ENCODE measurements at regions not wholly inside any gene's neighbourhood (a gene's known extent, or its start where the extent isn't known, plus 50 kb on each side); places are given as distances from the start of the nearest gene placed in this dataset.

- no peak overlapping the region for H3K4me3 ChIP-seq (ENCODE audit: low read depth in 1 of 5, low read length in 5 of 5)
- no peaks in the 10 kb centered on the region for H3K36me3 ChIP-seq (ENCODE audit: control insufficient read depth in 5 of 5, insufficient read depth in 5 of 5, low read length in 5 of 5)
- H3K9ac ChIP-seq (ENCODE audit: low read length in 5 of 5) = no peak overlapping the region
- peaks cover 0 to 2% (median 0%) of the 10 kb centered on the region in 5 donors for H3K4me1 ChIP-seq (ENCODE audit: control insufficient read depth in 5 of 5, insufficient read depth in 5 of 5, low read length in 5 of 5)
- H3K27me3 ChIP-seq (ENCODE audit: control insufficient read depth in 5 of 5, insufficient read depth in 4 of 5, low read length in 5 of 5) = peaks cover 3 to 13% (median 6%) of the 10 kb centered on the region in 5 donors
- H3K27ac ChIP-seq (ENCODE audit: low read depth, low read length) = no peak overlapping the region
- H3K9me3 ChIP-seq (ENCODE audit: control insufficient read depth in 5 of 5, low read length in 5 of 5) = no peaks in the 10 kb centered on the region
These were observed 457.1 kb downstream of the TYW1 start for GRCh38 chr7:67453580-67454380.

DNA sequence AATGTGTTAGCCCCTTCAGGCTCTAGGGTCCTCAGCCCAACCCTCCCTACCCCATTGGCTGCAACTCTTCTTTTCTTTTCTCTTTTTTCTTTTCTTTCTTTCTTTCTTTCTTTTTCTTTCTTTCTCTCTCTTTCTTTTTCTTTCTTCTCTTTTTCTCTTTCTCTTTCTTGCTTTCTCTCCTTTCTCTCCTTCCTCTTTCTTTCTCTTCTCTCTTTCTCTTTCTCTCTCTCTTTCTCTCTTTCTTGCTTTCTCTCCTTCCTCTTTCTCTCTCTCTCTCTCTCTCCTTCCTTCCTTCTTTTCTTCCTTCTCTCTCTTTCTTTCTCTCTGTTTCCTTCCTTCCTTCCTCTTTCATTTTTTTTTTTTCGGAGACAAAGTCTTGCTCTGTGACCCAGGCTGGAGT is 458.9 kb downstream of the TYW1 start:
- no peaks in the 10 kb centered on the region for H3K36me3 ChIP-seq (ENCODE audit: control insufficient read depth in 5 of 5, insufficient read depth in 5 of 5, low read length in 5 of 5)
- peaks cover 0 to 2% (median 0%) of the 10 kb centered on the region in 5 donors for H3K4me1 ChIP-seq (ENCODE audit: control insufficient read depth in 5 of 5, insufficient read depth in 5 of 5, low read length in 5 of 5)
- H3K9me3 ChIP-seq (ENCODE audit: control insufficient read depth in 5 of 5, low read length in 5 of 5) = peaks cover 0 to 4% (median 0%) of the 10 kb centered on the region in 5 donors
- H3K9ac ChIP-seq (ENCODE audit: low read length in 5 of 5) = no peak overlapping the region
- H3K27me3 ChIP-seq (ENCODE audit: control insufficient read depth in 5 of 5, insufficient read depth in 4 of 5, low read length in 5 of 5) = peaks cover 3 to 13% (median 6%) of the 10 kb centered on the region in 5 donors
- no peak overlapping the region for H3K27ac ChIP-seq (ENCODE audit: low read depth, low read length)
- no peak overlapping the region for H3K4me3 ChIP-seq (ENCODE audit: low read depth in 1 of 5, low read length in 5 of 5)

DNA sequence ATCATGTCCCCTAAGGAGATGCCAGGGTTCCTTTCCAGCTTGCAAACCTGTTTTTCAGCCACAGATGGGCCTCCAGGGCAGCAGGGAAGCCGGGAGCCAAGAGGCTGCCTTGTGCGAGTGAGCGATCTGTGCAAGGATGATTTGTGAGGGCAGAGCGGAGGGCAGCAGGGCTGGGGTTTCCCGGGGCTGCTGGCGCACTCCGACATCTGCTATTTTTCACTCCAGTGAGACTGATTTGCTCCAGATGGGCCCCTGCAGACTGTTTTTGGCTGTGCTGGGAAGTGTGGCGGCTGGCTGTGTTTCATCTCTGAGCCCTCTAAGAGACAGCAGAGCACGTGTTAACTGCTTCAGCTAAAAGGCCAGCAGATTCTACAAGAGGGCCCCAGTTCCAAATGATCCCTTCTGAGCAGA is 466.2 kb downstream of the TYW1 start:
- Histone ChIP-seq H3K27ac (ENCODE audit: low read depth, low read length) (no peak overlapping the region), H3K4me1 (ENCODE audit: control insufficient read depth in 5 of 5, insufficient read depth in 5 of 5, low read length in 5 of 5) (peaks cover 2 to 11% (median 8%) of the 10 kb centered on the region in 5 donors), H3K9ac (ENCODE audit: low read length in 5 of 5) (no peak overlapping the region), H3K4me3 (ENCODE audit: low read depth in 1 of 5, low read length in 5 of 5) (no peak overlapping the region), H3K27me3 (ENCODE audit: control insufficient read depth in 5 of 5, insufficient read depth in 4 of 5, low read length in 5 of 5) (peaks cover 0 to 8% (median 2%) of the 10 kb centered on the region in 5 donors), H3K9me3 (ENCODE audit: control insufficient read depth in 5 of 5, low read length in 5 of 5) (peaks cover 0 to 13% (median 10%) of the 10 kb centered on the region in 5 donors), H3K36me3 (ENCODE audit: control insufficient read depth in 5 of 5, insufficient read depth in 5 of 5, low read length in 5 of 5) (no peaks in the 10 kb centered on the region)

DNA sequence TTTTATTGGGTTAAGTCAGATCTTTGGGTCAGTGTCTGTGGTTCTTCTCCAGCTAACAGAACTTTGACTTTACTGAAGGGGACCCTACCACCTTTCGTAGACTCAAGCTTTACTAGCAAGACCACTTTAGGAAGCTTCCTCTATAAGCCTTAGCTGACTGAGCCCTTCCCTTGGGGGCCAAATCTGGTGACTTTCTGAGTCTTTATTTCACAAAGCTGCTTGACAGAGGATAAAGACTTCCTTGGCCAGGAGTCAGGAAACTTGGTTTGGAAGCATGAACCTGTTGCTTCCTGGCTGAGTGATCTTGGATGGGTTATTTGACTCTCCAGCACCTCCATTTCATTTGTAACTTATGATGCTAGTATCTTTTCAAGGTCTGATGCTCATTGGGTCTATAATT is 466.7 kb downstream of the TYW1 start:
- Histone ChIP-seq H3K4me1 (ENCODE audit: control insufficient read depth in 5 of 5, insufficient read depth in 5 of 5, low read length in 5 of 5) (peaks cover 2 to 11% (median 8%) of the 10 kb centered on the region in 5 donors), H3K9ac (ENCODE audit: low read length in 5 of 5) (no peak overlapping the region), H3K36me3 (ENCODE audit: control insufficient read depth in 5 of 5, insufficient read depth in 5 of 5, low read length in 5 of 5) (no peaks in the 10 kb centered on the region), H3K27ac (ENCODE audit: low read depth, low read length) (no peak overlapping the region), H3K9me3 (ENCODE audit: control insufficient read depth in 5 of 5, low read length in 5 of 5) (peaks cover 0 to 13% (median 10%) of the 10 kb centered on the region in 5 donors), H3K4me3 (ENCODE audit: low read depth in 1 of 5, low read length in 5 of 5) (no peak overlapping the region), H3K27me3 (ENCODE audit: control insufficient read depth in 5 of 5, insufficient read depth in 4 of 5, low read length in 5 of 5) (peaks cover 0 to 8% (median 3%) of the 10 kb centered on the region in 5 donors)

DNA sequence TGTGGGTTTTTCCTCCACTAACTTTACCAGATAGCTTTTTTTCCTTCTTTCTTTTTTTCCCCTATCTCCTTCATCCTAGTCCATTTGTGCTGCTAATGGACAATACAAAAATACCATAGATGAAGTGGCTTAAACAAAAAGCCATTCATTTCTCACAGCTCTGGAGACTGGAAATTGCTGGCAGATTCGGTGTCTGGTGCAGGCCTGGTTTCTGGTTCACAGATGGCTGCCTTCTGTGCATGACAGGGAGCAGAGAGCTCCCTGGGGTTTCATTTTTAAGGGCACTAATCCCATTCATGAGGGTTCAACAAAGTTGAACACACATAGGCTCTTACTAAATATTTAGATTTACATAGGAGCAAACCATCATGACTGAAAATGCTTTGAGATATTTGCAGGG is 467.4 kb downstream of the TYW1 start:
- no peak overlapping the region for H3K27ac ChIP-seq (ENCODE audit: low read depth, low read length)
- H3K9me3 ChIP-seq (ENCODE audit: control insufficient read depth in 5 of 5, low read length in 5 of 5) = peaks cover 0 to 14% (median 10%) of the 10 kb centered on the region in 5 donors
- peaks cover 0 to 5% (median 0%) of the 10 kb centered on the region in 5 donors for H3K27me3 ChIP-seq (ENCODE audit: control insufficient read depth in 5 of 5, insufficient read depth in 4 of 5, low read length in 5 of 5)
- no peak overlapping the region for H3K4me3 ChIP-seq (ENCODE audit: low read depth in 1 of 5, low read length in 5 of 5)
- H3K4me1 ChIP-seq (ENCODE audit: control insufficient read depth in 5 of 5, insufficient read depth in 5 of 5, low read length in 5 of 5) = peaks cover 2 to 11% (median 8%) of the 10 kb centered on the region in 5 donors
- no peak overlapping the region for H3K9ac ChIP-seq (ENCODE audit: low read length in 5 of 5)
- H3K36me3 ChIP-seq (ENCODE audit: control insufficient read depth in 5 of 5, insufficient read depth in 5 of 5, low read length in 5 of 5) = no peaks in the 10 kb centered on the region

- H3K9ac ChIP-seq (ENCODE audit: low read length in 5 of 5) = no peak overlapping the region
- peaks cover 0 to 14% (median 8%) of the 10 kb centered on the region in 5 donors for H3K9me3 ChIP-seq (ENCODE audit: control insufficient read depth in 5 of 5, low read length in 5 of 5)
- no peaks in the 10 kb centered on the region for H3K36me3 ChIP-seq (ENCODE audit: control insufficient read depth in 5 of 5, insufficient read depth in 5 of 5, low read length in 5 of 5)
- peaks cover 0 to 3% (median 0%) of the 10 kb centered on the region in 5 donors for H3K27me3 ChIP-seq (ENCODE audit: control insufficient read depth in 5 of 5, insufficient read depth in 4 of 5, low read length in 5 of 5)
- no peak overlapping the region for H3K4me3 ChIP-seq (ENCODE audit: low read depth in 1 of 5, low read length in 5 of 5)
- H3K27ac ChIP-seq (ENCODE audit: low read depth, low read length) = no peak overlapping the region
- peaks cover 2 to 20% (median 15%) of the 10 kb centered on the region in 5 donors for H3K4me1 ChIP-seq (ENCODE audit: control insufficient read depth in 5 of 5, insufficient read depth in 5 of 5, low read length in 5 of 5)
These were observed 469.5 kb downstream of the TYW1 start for GRCh38 chr7:67466109-67466508.

GRCh38 chr7:67470256-67470751 is 473.7 kb downstream of the TYW1 start:
- no peaks in the 10 kb centered on the region for H3K36me3 ChIP-seq (ENCODE audit: control insufficient read depth in 5 of 5, insufficient read depth in 5 of 5, low read length in 5 of 5)
- no peak overlapping the region for H3K27ac ChIP-seq (ENCODE audit: low read depth, low read length)
- H3K27me3 ChIP-seq (ENCODE audit: control insufficient read depth in 5 of 5, insufficient read depth in 4 of 5, low read length in 5 of 5) = peaks cover 0 to 3% (median 0%) of the 10 kb centered on the region in 5 donors
- H3K9ac ChIP-seq (ENCODE audit: low read length in 5 of 5) = peak overlapping the region in 1 of 5 donors; percentile 17
- peaks cover 0 to 9% (median 7%) of the 10 kb centered on the region in 5 donors for H3K4me1 ChIP-seq (ENCODE audit: control insufficient read depth in 5 of 5, insufficient read depth in 5 of 5, low read length in 5 of 5)
- peaks cover 0 to 7% (median 3%) of the 10 kb centered on the region in 5 donors for H3K9me3 ChIP-seq (ENCODE audit: control insufficient read depth in 5 of 5, low read length in 5 of 5)
- H3K4me3 ChIP-seq (ENCODE audit: low read depth in 1 of 5, low read length in 5 of 5) = peak overlapping the region in 1 of 5 donors; percentile 41

- Histone ChIP-seq H3K36me3 (ENCODE audit: control insufficient read depth in 5 of 5, insufficient read depth in 5 of 5, low read length in 5 of 5) (no peaks in the 10 kb centered on the region), H3K27ac (ENCODE audit: low read depth, low read length) (no peak overlapping the region), H3K27me3 (ENCODE audit: control insufficient read depth in 5 of 5, insufficient read depth in 4 of 5, low read length in 5 of 5) (no peaks in the 10 kb centered on the region), H3K9ac (ENCODE audit: low read length in 5 of 5) (no peak overlapping the region), H3K9me3 (ENCODE audit: control insufficient read depth in 5 of 5, low read length in 5 of 5) (peaks cover 0 to 3% (median 0%) of the 10 kb centered on the region in 5 donors), H3K4me1 (ENCODE audit: control insufficient read depth in 5 of 5, insufficient read depth in 5 of 5, low read length in 5 of 5) (peaks cover 0 to 3% (median 3%) of the 10 kb centered on the region in 5 donors), H3K4me3 (ENCODE audit: low read depth in 1 of 5, low read length in 5 of 5) (no peak overlapping the region)
These were observed 478.7 kb downstream of the TYW1 start for GRCh38 chr7:67475293-67475692.

DNA sequence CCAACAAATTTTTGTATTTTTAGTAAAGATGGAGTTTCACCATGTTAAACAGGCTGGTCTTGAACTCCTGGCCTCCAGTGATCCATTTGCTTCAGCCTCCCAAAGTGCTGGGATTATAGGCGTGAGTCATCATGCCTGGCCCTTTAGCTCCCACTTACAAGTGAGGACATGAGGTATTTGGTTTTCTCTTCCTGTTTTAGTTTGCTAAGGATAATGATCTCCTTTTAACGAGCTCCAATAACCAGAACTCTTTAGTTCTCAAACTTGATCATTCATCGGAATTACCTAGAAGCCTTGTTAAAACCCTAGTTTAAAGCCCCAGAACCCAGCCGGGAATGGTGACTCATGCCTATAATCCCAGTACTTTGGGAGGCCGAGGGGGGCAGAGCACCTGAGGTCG is 481.4 kb downstream of the TYW1 start:
- no peak overlapping the region for H3K9ac ChIP-seq (ENCODE audit: low read length in 5 of 5)
- H3K9me3 ChIP-seq (ENCODE audit: control insufficient read depth in 5 of 5, low read length in 5 of 5) = peaks cover 0 to 3% (median 0%) of the 10 kb centered on the region in 5 donors
- peaks cover 0 to 4% (median 0%) of the 10 kb centered on the region in 5 donors for H3K27me3 ChIP-seq (ENCODE audit: control insufficient read depth in 5 of 5, insufficient read depth in 4 of 5, low read length in 5 of 5)
- H3K4me3 ChIP-seq (ENCODE audit: low read depth in 1 of 5, low read length in 5 of 5) = no peak overlapping the region
- no peaks in the 10 kb centered on the region for H3K36me3 ChIP-seq (ENCODE audit: control insufficient read depth in 5 of 5, insufficient read depth in 5 of 5, low read length in 5 of 5)
- no peaks in the 10 kb centered on the region for H3K4me1 ChIP-seq (ENCODE audit: control insufficient read depth in 5 of 5, insufficient read depth in 5 of 5, low read length in 5 of 5)
- no peak overlapping the region for H3K27ac ChIP-seq (ENCODE audit: low read depth, low read length)

- Histone ChIP-seq H3K9me3 (ENCODE audit: control insufficient read depth in 5 of 5, low read length in 5 of 5) (no peaks in the 10 kb centered on the region), H3K4me1 (ENCODE audit: control insufficient read depth in 5 of 5, insufficient read depth in 5 of 5, low read length in 5 of 5) (peaks cover 0 to 8% (median 5%) of the 10 kb centered on the region in 5 donors), H3K27me3 (ENCODE audit: control insufficient read depth in 5 of 5, insufficient read depth in 4 of 5, low read length in 5 of 5) (peaks cover 0 to 4% (median 0%) of the 10 kb centered on the region in 5 donors), H3K4me3 (ENCODE audit: low read depth in 1 of 5, low read length in 5 of 5) (peak overlapping the region; percentile 37 to 62 (median 51)), H3K36me3 (ENCODE audit: control insufficient read depth in 5 of 5, insufficient read depth in 5 of 5, low read length in 5 of 5) (no peaks in the 10 kb centered on the region), H3K27ac (ENCODE audit: low read depth, low read length) (no peak overlapping the region), H3K9ac (ENCODE audit: low read length in 5 of 5) (no peak overlapping the region)
These were observed 487.7 kb downstream of the TYW1 start for GRCh38 chr7:67484244-67484751.
